Uterus (tissue), 3 donors: ENCODE measurements at regions not wholly inside any gene's neighbourhood (a gene's known extent, or its start where the extent isn't known, plus 50 kb on each side); places are given as distances from the start of the nearest gene placed in this dataset.

Source experiments
- DNase-seq, 2 donors: peaks; one replicate each; pipeline ENCODE4 v3.0.0-alpha.2; 2019 to 2020
- H3K27ac ChIP-seq, 2 donors: fragments of 200-600 bp; sonication (generic); 1 replicate in 1 of 2; 2 replicates in 1 of 2; pipeline ENCODE4 v1.5.1; 2016 to 2018
- H3K27me3 ChIP-seq, 2 donors: fragments of 200-600 bp; sonication (generic); one replicate each; pipeline ENCODE4 v1.5.1; 2018 to 2019; ENCODE audit warnings: control low read depth in 1 of 2
- H3K36me3 ChIP-seq, 2 donors: fragments of 200-600 bp; sonication (generic); one replicate each; pipeline ENCODE4 v1.5.1; 2019; ENCODE audit warnings: control low read depth in 1 of 2
- H3K4me1 ChIP-seq, 2 donors: fragments of 200-600 bp; sonication (generic); one replicate each; pipeline ENCODE4 v1.5.1; 2018 to 2019; ENCODE audit warnings: control low read depth in 1 of 2
- H3K4me3 ChIP-seq, 2 donors: fragments of 200-600 bp; sonication (generic); 1 replicate in 1 of 2; 2 replicates in 1 of 2; pipeline ENCODE4 v1.5.1; 2018 to 2019; ENCODE audit warnings: mild to moderate bottlenecking in 1 of 2
- H3K9me3 ChIP-seq, 2 donors: fragments of 200-600 bp; sonication (generic); one replicate each; pipeline ENCODE4 v1.5.1; 2019; ENCODE audit warnings: control low read depth in 1 of 2
- POLR2A ChIP-seq, 2 donors: fragments of 450-650 bp; IDR thresholded peaks; one replicate each; pipeline ENCODE4 v1.6.1; 2016; ENCODE audit warnings: antibody characterized with exemption in 2 of 2, mild to moderate bottlenecking in 1 of 2, moderate library complexity in 1 of 2
- intact Hi-C: fragments of 100-400 bp; cut with DNase I; formaldehyde crosslinking; loops from one replicate; pipeline ENCODE4 v1.15.1; 2023; ENCODE audit warnings: low total_unique reads
- TF ChIP-seq, protein P1 (sequence below), 4 experiments: fragments of 200-600 bp in 2 of 4; fragments of 450-650 bp in 2 of 4; sonication (generic) in 2 of 4; IDR thresholded peaks; one replicate each; pipeline ENCODE4 v1.5.1; 2016 to 2019; ENCODE audit warnings: antibody characterized with exemption in 4 of 4, mild to moderate bottlenecking in 2 of 4, moderate library complexity in 1 of 4
- donor health status: DM: yes; HTN: yes; CAD: no.

DNA sequence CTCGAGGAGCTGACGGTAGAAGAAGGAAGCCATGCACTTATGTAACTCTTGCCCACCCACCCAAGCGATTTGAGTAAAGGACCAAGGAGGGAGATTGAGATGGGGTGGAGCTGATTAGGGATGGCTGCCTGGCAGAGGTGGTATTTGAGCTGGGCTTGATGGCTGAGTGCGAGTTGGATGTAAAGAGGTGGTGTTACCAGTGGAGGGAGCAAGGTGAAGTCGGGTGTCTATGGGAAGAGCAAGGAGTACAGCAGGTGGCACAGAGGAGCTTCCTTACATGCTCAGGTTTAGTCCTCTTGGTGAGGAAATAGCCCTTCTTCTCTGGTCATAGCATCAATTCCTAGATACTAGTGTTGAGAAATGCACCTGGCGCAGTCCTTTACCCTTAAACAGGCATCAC is 294.2 kb upstream of the SKOR2 start:
- H3K27me3 ChIP-seq, result no peaks in the 10 kb centered on the region
- TF ChIP-seq, protein P1, sequence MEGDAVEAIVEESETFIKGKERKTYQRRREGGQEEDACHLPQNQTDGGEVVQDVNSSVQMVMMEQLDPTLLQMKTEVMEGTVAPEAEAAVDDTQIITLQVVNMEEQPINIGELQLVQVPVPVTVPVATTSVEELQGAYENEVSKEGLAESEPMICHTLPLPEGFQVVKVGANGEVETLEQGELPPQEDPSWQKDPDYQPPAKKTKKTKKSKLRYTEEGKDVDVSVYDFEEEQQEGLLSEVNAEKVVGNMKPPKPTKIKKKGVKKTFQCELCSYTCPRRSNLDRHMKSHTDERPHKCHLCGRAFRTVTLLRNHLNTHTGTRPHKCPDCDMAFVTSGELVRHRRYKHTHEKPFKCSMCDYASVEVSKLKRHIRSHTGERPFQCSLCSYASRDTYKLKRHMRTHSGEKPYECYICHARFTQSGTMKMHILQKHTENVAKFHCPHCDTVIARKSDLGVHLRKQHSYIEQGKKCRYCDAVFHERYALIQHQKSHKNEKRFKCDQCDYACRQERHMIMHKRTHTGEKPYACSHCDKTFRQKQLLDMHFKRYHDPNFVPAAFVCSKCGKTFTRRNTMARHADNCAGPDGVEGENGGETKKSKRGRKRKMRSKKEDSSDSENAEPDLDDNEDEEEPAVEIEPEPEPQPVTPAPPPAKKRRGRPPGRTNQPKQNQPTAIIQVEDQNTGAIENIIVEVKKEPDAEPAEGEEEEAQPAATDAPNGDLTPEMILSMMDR (IDR thresholded peaks at IDR 0.05), result no peak
- no peak for TF ChIP-seq POLR2A (IDR thresholded peaks at IDR 0.05)
- no peak for DNase-seq
- no peaks in the 10 kb centered on the region for H3K36me3 ChIP-seq
- intact Hi-C loops, result no loop called here
- H3K4me3 ChIP-seq, result no peak overlapping the region
- H3K27ac ChIP-seq, result no peak overlapping the region
- no peaks in the 10 kb centered on the region for H3K4me1 ChIP-seq
- H3K9me3 ChIP-seq, result no peaks in the 10 kb centered on the region

GRCh38 chr18:47543080-47543479 is 291.6 kb upstream of the SKOR2 start:
- Histone ChIP-seq H3K4me3 (no peak overlapping the region), H3K27me3 (no peaks in the 10 kb centered on the region), H3K9me3 (no peaks in the 10 kb centered on the region), H3K4me1 (no peaks in the 10 kb centered on the region), H3K27ac (no peak overlapping the region), H3K36me3 (no peaks in the 10 kb centered on the region)
- intact Hi-C loops, result no loop called here
- TF ChIP-seq POLR2A (IDR thresholded peaks at IDR 0.05), result no peak
- TF ChIP-seq, protein P1 (IDR thresholded peaks at IDR 0.05), result no peak
- no peak for DNase-seq

- no peak for DNase-seq
- Histone ChIP-seq H3K36me3 (no peaks in the 10 kb centered on the region), H3K9me3 (no peaks in the 10 kb centered on the region), H3K4me1 (no peaks in the 10 kb centered on the region), H3K27me3 (no peaks in the 10 kb centered on the region), H3K27ac (no peak overlapping the region), H3K4me3 (no peak overlapping the region)
- intact Hi-C loops, result no loop called here
- TF ChIP-seq, protein P1 (IDR thresholded peaks at IDR 0.05), result no peak
- no peak for TF ChIP-seq POLR2A (IDR thresholded peaks at IDR 0.05)
Observed at GRCh38 chr18:47542551-47542950, 291.1 kb upstream of the SKOR2 start.

DNA sequence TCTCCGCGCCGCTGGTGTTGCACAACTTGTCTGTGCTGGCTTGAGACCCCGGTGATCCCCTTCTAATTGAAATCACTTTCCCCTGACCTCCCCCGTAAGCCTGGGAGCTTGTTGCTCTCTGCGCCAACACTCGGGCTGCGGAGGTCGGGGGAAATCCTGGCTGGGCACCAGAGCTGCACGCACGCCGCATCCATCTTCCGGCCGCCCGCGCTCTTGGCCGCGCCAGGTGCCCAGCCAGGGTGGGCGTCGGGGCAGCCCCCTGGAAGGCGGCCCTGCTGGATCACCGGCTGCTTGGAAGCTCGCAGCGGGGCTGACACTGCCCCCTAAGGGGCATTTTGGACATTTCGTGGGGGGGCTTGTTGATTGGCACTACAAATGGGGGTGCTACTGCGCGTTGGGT is 280.3 kb upstream of the SKOR2 start:
- no peaks in the 10 kb centered on the region for H3K9me3 ChIP-seq
- DNase-seq, result no peak
- H3K4me1 ChIP-seq, result no peaks in the 10 kb centered on the region
- TF ChIP-seq, protein P1 (IDR thresholded peaks at IDR 0.05), result no peak
- no peak for TF ChIP-seq POLR2A (IDR thresholded peaks at IDR 0.05)
- H3K27me3 ChIP-seq, result no peaks in the 10 kb centered on the region
- no peak overlapping the region for H3K27ac ChIP-seq
- intact Hi-C loops, result no loop called here
- H3K36me3 ChIP-seq, result no peaks in the 10 kb centered on the region
- H3K4me3 ChIP-seq, result no peak overlapping the region

- intact Hi-C loops, result no loop called here
- H3K4me3 ChIP-seq, result no peak overlapping the region
- H3K27me3 ChIP-seq, result no peaks in the 10 kb centered on the region
- no peaks in the 10 kb centered on the region for H3K4me1 ChIP-seq
- H3K9me3 ChIP-seq, result no peaks in the 10 kb centered on the region
- DNase-seq, result no peak
- H3K27ac ChIP-seq, result no peak overlapping the region
- no peaks in the 10 kb centered on the region for H3K36me3 ChIP-seq
- no peak for TF ChIP-seq POLR2A (IDR thresholded peaks at IDR 0.05)
- TF ChIP-seq, protein P1 (IDR thresholded peaks at IDR 0.05), result no peak
Observed at GRCh38 chr18:47530695-47531094, 279.2 kb upstream of the SKOR2 start.
